B cell (primary cell): ENCODE measurements at regions not wholly inside any gene's neighbourhood (a gene's known extent, or its start where the extent isn't known, plus 50 kb on each side); places are given as distances from the start of the nearest gene placed in this dataset.

Source experiments
- ATAC-seq: fragments of 200-7000 bp; cut with Tn5 transposase; one replicate; pipeline ENCODE4 v1.10.0; 2021; ENCODE audit warnings: low read depth, mild to moderate bottlenecking, moderate number of reproducible peaks, moderate library complexity
- CTCF ChIA-PET: fragments of 350-600 bp; sonication (Branson Sonifier 250); formaldehyde crosslinking; loops from one replicate; lab custom pipeline; 2021; ENCODE audit warnings: antibody characterized with exemption, inconsistent platforms; lab: Charles Lee
- POLR2A ChIA-PET: fragments of 350-600 bp; sonication (Branson Sonifier 250); formaldehyde crosslinking; loops from one replicate; lab custom pipeline; 2021; ENCODE audit warnings: antibody characterized with exemption; lab: Charles Lee
- DNase-seq: peaks from one replicate; pipeline ENCODE4 v3.0.0; 2013
- H2AFZ ChIP-seq: 2 replicates; pipeline ENCODE4 v1.6.1; 2012; ENCODE audit warnings: mild to moderate bottlenecking, low read depth, low read length; ENCODE audit not compliant: insufficient read depth, poor library complexity, severe bottlenecking
- H3K27ac ChIP-seq, 2 donors: 1 replicate in 1 of 2; 2 replicates in 1 of 2; pipeline ENCODE4 v1.5.1; 2012 to 2013; ENCODE audit warnings: low read length in 2 of 2, mild to moderate bottlenecking in 2 of 2, moderate library complexity in 1 of 2
- H3K27me3 ChIP-seq, 4 experiments: fragments of 200-600 bp in 1 of 4; sonication (generic) in 1 of 4; replicated peaks in 1 of 4; 1 replicate in 2 of 4; 2 replicates in 2 of 4; pipeline versions ENCODE4 v1.6.1 to v1.7.0; 2013 to 2016; ENCODE audit warnings: low read length in 3 of 4, mild to moderate bottlenecking in 2 of 4, mixed read lengths in 1 of 4, moderate library complexity in 1 of 4; ENCODE audit not compliant: insufficient read depth in 4 of 4, control insufficient read depth in 3 of 4; ENCODE audit errors: control extremely low read depth in 1 of 4
- H3K36me3 ChIP-seq, 2 experiments: replicated peaks in 1 of 2; 1 replicate in 1 of 2; 2 replicates in 1 of 2; pipeline versions ENCODE4 v1.6.1 to v1.7.1; 2013; ENCODE audit warnings: low read length in 1 of 2; ENCODE audit not compliant: insufficient read depth in 2 of 2, control insufficient read depth in 1 of 2; ENCODE audit errors: control extremely low read depth in 1 of 2, extremely low read depth in 1 of 2
- H3K4me1 ChIP-seq, 2 donors: fragments of 200-600 bp in 1 of 2; sonication (generic) in 1 of 2; 1 replicate in 1 of 2; 2 replicates in 1 of 2; pipeline versions ENCODE4 v1.5.1 to v1.6.1; 2013 to 2017; ENCODE audit warnings: low read length in 2 of 2; ENCODE audit not compliant: control insufficient read depth in 2 of 2, insufficient read depth in 2 of 2
- H3K4me2 ChIP-seq: replicated peaks from 2 replicates; pipeline ENCODE3; 2012; ENCODE audit warnings: mild to moderate bottlenecking, low read depth, low read length; ENCODE audit not compliant: poor library complexity, severe bottlenecking
- H3K4me3 ChIP-seq, 5 experiments: fragments of 200-600 bp in 1 of 5; sonication (generic) in 1 of 5; 1 replicate in 3 of 5; 2 replicates in 2 of 5; pipeline versions ENCODE4 v1.5.1 to v1.7.0; 2011 to 2016; ENCODE audit warnings: low read length in 4 of 5, mild to moderate bottlenecking in 4 of 5, low read depth in 2 of 5, control low read depth in 1 of 5, moderate library complexity in 1 of 5; ENCODE audit not compliant: insufficient read depth in 1 of 5; ENCODE audit errors: control extremely low read depth in 1 of 5, extremely low read depth in 1 of 5
- H3K79me2 ChIP-seq: fragments of 200-600 bp; sonication (generic); one replicate; pipeline ENCODE4 v1.6.0; 2016; ENCODE audit warnings: low read length; ENCODE audit not compliant: control insufficient read depth, insufficient read depth
- H3K9ac ChIP-seq: fragments of 200-600 bp; sonication (generic); 2 replicates; pipeline ENCODE4 v1.6.1; 2017; ENCODE audit warnings: mild to moderate bottlenecking, low read length, moderate library complexity
- H3K9me3 ChIP-seq, 3 donors: one replicate each; pipeline versions ENCODE4 v1.6.1 to v1.7.1; 2013; ENCODE audit warnings: low read length in 2 of 3; ENCODE audit not compliant: control insufficient read depth in 2 of 3, insufficient read depth in 1 of 3; ENCODE audit errors: control extremely low read depth in 1 of 3
- H4K20me1 ChIP-seq: 2 replicates; pipeline ENCODE4 v1.6.0; 2012; ENCODE audit warnings: mild to moderate bottlenecking, low read length; ENCODE audit not compliant: insufficient read depth, control insufficient read depth, poor library complexity, severe bottlenecking
- H3K27ac Mint-ChIP-seq: one replicate; pipeline ENCODE4 v1.8.0; 2021; ENCODE audit warnings: mixed read lengths
- H3K27me3 Mint-ChIP-seq: one replicate; pipeline ENCODE4 v1.8.0; 2021; ENCODE audit warnings: mixed read lengths
- H3K4me1 Mint-ChIP-seq: one replicate; pipeline ENCODE4 v1.8.0; 2021; ENCODE audit warnings: mixed read lengths
- H3K4me3 Mint-ChIP-seq: one replicate; pipeline ENCODE4 v1.8.0; 2021; ENCODE audit warnings: mixed read lengths
- H3K9me3 Mint-ChIP-seq: one replicate; pipeline ENCODE4 v1.8.0; 2022; ENCODE audit warnings: mixed read lengths; ENCODE audit not compliant: insufficient read depth
- CTCF ChIP-seq: fragments of 200-600 bp; IDR thresholded peaks from one replicate; pipeline ENCODE4 v1.8.0; 2022; ENCODE audit warnings: antibody characterized with exemption, mild to moderate bottlenecking
- EZH2 ChIP-seq: IDR thresholded peaks from 2 replicates; pipeline ENCODE4 v1.6.1; 2012; ENCODE audit warnings: borderline replicate concordance, low read depth, mild to moderate bottlenecking, moderate library complexity, low read length; ENCODE audit not compliant: insufficient read depth, poor library complexity, severe bottlenecking
- WGBS: methylation state at CpG from one replicate; pipeline ENCODE4 v1.1.5; 2013; ENCODE audit warnings: missing lambda C conversion rate; ENCODE audit not compliant: insufficient coverage; 5-methylcytosine and 5-hydroxymethylcytosine counted together
- intact Hi-C: fragments of 100-400 bp; cut with micrococcal nuclease; formaldehyde crosslinking; loops from one replicate; pipeline ENCODE4 v1.10.0; 2022

DNA sequence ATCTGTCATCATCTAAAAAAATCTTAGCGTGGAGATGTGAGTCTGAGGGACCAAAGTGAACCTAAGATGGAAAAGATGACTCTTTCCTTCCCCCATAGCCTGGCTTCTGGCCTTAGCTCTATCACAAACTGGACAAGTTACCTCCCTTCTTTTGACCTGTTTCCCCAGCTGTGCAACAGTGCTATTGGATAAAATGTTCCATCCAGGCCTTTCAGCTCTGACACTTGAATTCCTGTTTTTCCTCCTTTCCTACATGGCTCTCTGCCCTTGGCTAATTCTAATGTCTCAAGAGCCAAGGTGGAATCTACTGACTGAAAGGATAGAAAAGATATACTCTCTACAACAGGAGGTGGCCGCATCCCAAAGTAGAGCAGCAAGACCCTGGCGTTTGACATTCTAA is 84.5 kb upstream of the ARHGEF9 start:
- no peak overlapping the region for H3K9ac ChIP-seq
- no peaks in the 10 kb centered on the region for H3K4me1 ChIP-seq
- TF ChIP-seq EZH2: no peak
- TF ChIP-seq CTCF: no peak
- intact Hi-C loops: no loop called here
- POLR2A ChIA-PET: no interaction called here
- no peaks in the 10 kb centered on the region for H3K27me3 ChIP-seq
- peaks cover 0 to 4% (median 0%) of the 10 kb centered on the region in 3 donors for H3K9me3 ChIP-seq
- DNase-seq (no peak), ATAC-seq (no peak)
- Mint-ChIP-seq H3K27me3 (no peaks in the 10 kb centered on the region), H3K4me3 (no peak overlapping the region), H3K4me1 (no peaks in the 10 kb centered on the region), H3K9me3 (peaks cover 5% of the 10 kb centered on the region), H3K27ac (no peak overlapping the region)
- H3K36me3 ChIP-seq: no peaks in the 10 kb centered on the region
- no peak overlapping the region for H3K4me3 ChIP-seq
- 67% methylated on average over 1 of the region's 3 CpGs for WGBS
- no peaks in the 10 kb centered on the region for H4K20me1 ChIP-seq
- CTCF ChIA-PET: no interaction called here
- H3K79me2 ChIP-seq: no peaks in the 10 kb centered on the region
- no peak overlapping the region for H3K4me2 ChIP-seq
- no peak overlapping the region for H3K27ac ChIP-seq
- no peak overlapping the region for H2AFZ ChIP-seq

- Histone ChIP-seq H3K4me2 (no peak overlapping the region), H4K20me1 (no peaks in the 10 kb centered on the region), H3K4me1 (no peaks in the 10 kb centered on the region), H3K4me3 (no peak overlapping the region), H3K27ac (no peak overlapping the region), H3K27me3 (no peaks in the 10 kb centered on the region), H3K9ac (no peak overlapping the region), H3K36me3 (no peaks in the 10 kb centered on the region), H3K79me2 (no peaks in the 10 kb centered on the region), H2AFZ (no peak overlapping the region), H3K9me3 (peaks cover 0 to 3% (median 0%) of the 10 kb centered on the region in 3 donors)
- CTCF ChIA-PET: no interaction called here
- ATAC-seq: no peak
- Mint-ChIP-seq H3K4me3 (no peak overlapping the region), H3K9me3 (peaks cover 3% of the 10 kb centered on the region), H3K27ac (no peak overlapping the region), H3K4me1 (no peaks in the 10 kb centered on the region), H3K27me3 (no peaks in the 10 kb centered on the region)
- POLR2A ChIA-PET: no interaction called here
- no peak for DNase-seq
- TF ChIP-seq EZH2 (no peak), CTCF (no peak)
- intact Hi-C loops: no loop called here
Observed at GRCh38 chrX:63855896-63856295, 70.9 kb upstream of the ARHGEF9 start.
